GM19372 (cell line): ENCODE measurements at regions not wholly inside any gene's neighbourhood (a gene's known extent, or its start where the extent isn't known, plus 50 kb on each side); places are given as distances from the start of the nearest gene placed in this dataset.
"Not testable (repeated sequence)": the region's sequence is repeated elsewhere in the genome, so short reads cannot be mapped to it uniquely, and the experiment has no call there.

ENCODE experiments used
- ATAC-seq: cut with Tn5 transposase; IDR thresholded peaks from one replicate; pipeline ENCODE4 v1.9.1; 2021; ENCODE audit warnings: mild to moderate bottlenecking, low read depth, moderate library complexity; ENCODE audit not compliant: unreplicated experiment

DNA sequence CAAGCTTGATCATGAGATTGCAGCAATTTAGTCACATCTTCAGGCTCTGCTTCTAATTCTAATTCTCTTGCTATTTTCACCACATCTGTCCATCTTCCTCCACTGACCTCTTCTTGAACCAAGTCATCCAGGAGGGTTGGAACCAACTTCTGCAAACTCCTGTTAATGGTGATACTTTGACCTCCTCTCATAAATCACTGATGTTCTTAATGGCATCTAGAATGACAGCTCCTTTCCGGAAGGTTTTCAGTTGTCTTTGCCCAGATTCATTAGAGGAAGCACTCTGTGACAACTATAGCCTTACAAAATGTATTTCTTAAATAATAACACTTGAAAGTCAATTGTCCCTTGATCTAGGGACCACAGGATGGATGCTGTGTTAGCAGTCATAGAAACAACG is 136.2 kb downstream of the IGLL1 start:
- ATAC-seq = not testable (repeated sequence)

DNA sequence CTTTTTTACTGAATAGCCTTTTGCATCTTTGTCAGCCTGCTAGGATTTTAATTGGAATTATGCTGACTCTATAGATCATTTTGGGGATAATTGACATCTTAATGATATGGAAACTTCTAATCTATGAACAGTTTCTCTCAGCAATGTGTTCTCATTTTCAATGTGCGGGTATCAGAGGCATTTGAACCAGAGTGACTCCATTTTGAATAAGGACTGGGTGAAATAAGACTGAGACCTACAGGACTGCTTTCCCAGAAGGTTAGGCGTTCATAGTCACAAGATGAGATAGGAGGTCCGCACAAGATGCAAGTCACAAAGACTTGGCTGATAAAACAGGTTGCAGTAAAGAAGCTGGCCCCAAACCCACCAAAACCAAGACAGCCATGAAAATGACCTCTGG is 140.5 kb downstream of the IGLL1 start:
- ATAC-seq = not testable (repeated sequence)

DNA sequence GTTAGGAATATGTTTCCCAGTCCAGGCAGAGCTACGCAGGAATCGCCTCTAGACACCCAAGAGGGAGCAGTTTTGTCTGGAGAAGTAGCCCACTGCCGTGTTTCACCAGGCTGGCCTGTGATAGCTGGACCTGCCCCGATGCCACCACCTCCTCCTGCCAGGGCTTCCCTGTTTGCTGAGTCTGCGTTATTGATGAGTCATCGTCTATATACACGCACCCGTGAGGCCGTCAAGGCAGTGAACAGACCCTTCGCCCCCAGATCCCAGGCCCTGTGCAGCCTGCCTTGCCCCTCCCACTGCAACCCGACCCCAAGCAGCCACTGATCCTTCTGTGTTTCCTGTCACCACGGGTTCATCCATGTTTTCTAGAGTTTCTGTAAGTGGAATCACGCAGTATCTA is 141.9 kb downstream of the IGLL1 start:
- no peak for ATAC-seq

DNA sequence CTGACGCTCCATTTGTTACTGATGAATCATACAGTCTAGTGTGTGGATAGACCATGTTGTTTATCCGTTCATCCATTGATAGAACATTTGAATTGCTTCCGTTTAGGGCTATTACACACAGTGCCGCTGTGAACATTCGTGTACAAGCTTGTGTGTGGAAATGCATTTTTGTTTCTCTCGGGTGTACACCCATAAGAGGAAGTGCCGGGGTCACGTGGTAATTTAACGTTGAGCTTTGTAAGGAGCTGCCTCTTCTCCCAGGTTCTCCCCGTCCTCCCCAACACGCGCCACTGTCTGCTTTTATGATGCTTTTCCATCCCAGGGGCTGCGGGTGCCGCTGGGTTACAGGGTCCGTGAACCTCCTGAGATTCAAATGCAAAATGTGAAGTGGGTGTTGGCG is 142.3 kb downstream of the IGLL1 start:
- ATAC-seq = no peak

DNA sequence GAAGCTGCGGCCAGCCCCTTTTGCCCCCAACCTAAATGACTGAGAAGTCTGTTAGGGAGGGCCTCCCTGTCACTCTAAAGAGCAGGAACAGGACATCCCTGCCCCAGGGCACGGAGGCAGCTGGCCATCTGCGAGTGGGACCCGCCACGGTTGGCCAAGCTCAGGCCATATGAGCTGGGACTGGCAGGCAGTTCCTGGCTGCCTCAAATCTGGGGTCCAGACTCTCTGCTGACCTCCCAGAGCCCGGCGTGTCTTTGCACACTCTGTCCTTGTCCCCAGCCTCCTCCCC is 143.0 kb downstream of the IGLL1 start:
- not testable (repeated sequence) for ATAC-seq

DNA sequence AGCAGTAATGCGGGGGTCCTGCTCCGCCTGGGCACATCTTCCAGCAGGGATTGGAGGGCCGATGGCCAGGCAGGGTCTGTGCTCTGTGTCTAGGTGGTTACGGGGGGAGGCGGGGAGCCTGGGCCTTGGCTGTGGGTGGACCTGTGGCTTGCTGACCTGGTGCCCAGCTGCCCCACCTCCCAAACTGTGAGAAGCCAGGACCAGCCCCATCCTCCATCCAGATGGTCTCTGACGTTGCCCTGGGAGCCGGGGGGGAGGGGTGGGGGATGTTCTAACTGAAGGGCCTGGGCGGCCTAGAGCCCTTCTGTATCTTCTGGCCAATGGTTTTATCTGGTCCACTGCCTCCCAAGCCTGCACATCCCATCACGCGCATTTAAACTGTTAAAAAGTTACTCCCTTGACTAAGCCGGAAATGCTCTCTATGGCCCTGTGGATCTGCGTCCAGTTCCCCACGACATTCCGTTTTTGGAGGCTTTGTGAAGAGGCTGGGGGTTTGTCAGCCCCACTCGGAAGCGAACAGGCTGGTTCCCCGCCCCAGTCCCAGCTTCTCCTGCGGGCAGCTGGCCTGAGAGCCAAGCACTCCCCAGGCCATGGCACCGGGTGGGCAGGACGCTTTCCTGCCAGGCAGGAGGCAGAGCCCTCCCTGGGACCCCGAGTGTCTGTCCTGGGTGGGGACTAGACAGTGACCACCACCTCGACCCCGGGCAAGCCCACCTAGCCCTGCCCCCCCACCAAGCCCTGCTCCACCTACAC is 143.6 kb downstream of the IGLL1 start:
- ATAC-seq = not testable (repeated sequence)

DNA sequence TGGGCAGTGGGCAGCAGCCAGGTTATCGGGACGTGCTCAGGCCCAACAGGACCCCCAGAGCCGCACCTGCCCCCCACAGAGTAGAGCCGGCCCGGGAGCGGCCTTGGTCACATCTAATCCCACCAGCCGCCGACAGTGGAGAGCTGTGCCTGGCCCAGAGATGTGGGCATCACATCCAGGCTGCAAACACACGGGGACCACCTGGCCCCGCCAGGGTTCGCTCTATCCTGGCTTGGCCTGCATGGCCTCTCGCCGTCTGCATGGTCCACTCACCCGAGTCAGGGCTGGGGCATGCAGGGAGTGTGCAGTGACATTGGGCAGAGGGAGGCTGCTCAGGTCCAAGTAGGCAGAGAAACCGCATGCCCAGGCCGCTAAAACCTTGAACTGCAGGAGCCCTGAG is 144.9 kb downstream of the IGLL1 start:
- not testable (repeated sequence) for ATAC-seq

DNA sequence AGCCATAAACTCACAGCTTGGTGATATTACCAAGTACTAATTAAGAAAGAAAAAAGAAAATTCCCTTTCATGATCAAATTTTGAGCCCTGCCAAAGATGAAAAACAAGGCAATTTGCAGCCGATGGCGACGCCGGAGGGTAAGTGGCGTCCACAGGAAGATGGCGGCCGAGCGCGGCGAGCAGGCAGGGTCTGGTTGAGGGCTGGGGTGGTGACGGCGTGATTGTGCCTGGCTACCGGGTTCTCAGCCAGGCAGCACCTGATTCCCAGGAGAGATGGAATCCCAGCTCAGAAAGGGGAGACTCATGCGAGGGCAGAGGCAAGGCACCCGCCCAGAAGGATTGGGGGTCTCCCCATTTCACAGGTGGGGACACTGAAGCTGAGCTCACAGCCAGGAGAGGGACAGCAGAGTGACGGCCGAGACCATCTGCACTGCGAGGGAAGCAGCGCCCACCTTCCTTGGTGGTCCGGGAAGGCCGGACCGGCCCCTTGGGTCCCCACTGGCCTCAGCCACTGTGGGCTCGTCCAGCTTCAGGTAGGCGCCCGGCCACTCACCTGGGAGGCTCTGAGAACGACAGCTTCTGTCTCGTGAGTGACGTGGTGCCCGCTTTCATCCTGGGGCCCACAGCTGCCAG is 145.8 kb downstream of the IGLL1 start:
- not testable (repeated sequence) for ATAC-seq

DNA sequence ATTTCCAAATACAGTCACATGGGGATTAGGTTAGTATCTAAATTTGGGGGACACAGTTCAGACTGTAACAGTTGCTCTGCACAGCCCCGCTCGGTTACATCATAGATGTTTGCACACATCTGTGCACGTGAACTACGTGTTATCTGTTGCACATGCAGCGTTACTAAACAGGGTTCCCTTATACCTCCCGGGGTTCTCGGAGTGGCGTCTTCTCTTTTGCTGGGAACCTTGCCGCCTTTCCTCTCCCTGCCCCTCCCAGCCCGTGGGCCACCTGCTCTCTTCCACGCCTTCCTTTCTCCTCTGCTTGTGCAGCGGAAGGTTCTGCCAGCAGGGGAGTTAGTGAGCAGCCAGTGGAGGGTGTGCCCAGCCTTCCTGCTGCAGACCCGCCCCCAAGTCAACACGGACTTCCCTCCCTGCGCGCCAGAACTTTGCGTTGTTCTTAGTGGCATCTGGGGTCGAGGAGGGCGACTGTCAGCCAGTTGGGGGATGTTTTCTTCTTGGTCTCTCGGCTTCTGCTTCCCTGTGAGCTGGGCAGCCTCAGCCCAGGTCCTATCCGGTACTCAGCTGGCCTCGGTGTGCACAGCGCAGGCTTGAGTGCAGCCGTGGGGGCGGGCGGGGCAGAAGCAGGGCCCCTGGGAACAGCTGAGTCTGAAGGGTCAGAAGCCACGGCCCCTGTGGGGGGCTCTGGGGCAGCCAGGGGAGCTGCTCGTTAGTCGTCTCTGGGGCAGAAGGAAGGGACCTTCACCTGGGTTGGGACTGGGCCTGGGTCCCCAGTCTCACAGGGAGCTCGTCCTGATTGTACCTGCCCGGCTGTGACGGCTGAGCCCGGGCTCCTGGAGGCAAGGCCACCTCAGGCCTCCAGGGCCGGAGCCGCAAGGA is 146.7 kb downstream of the IGLL1 start:
- ATAC-seq = not testable (repeated sequence)

DNA sequence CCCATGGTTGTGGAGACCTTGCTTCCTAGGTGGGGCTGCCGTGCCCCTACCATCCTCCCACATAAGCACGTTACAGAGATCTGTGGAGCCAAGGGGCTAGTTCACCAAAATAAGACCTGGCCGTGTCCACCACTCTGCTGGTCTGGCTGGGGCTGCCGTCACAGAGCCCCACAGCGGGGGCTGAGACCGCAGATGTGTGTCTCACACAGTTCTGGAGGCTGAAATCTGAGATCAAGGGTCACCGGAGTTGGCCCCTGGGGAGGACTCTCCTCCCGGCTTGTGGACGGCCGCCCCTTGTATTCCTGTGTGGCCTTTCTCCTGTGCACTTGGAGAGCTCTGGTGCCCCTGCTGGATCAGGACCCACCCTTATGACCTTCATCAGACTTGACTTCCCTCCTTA is 147.4 kb downstream of the IGLL1 start:
- ATAC-seq = not testable (repeated sequence)

DNA sequence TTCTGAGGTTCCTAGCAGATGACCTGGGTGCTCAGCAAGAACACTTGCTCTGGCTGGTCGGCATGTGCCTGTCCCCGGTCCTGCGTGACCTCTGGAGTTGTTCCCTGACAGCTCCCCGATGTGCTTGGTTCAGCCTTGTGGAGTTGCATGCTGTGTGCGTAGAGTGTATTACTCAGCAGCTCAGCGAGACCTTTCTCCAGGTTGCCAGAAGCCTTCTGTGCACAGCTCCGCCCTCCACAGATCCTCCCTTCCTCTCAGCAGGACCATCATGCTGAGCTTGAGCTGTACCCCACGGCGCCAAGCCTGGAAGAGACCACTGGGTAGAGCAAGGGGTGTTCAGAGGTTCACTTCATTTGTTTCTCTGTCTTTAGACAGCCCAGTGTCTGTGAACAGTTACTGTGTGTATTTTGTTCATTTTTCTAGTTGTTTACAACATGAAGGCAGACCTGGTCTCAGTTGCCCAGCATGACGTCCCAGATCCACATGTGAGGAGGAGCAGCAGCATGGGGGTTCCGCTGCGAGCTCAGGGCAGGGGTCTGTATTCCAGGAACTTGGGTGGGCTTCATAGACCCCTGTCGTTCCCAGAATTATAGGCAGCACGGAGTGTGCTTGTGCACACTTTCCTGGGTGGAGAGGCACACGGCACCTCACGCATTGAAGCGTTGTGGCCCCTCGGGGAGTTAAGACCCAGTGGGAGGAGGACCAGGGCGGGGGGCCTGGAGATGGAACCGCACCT is 148.6 kb downstream of the IGLL1 start:
- no peak for ATAC-seq

DNA sequence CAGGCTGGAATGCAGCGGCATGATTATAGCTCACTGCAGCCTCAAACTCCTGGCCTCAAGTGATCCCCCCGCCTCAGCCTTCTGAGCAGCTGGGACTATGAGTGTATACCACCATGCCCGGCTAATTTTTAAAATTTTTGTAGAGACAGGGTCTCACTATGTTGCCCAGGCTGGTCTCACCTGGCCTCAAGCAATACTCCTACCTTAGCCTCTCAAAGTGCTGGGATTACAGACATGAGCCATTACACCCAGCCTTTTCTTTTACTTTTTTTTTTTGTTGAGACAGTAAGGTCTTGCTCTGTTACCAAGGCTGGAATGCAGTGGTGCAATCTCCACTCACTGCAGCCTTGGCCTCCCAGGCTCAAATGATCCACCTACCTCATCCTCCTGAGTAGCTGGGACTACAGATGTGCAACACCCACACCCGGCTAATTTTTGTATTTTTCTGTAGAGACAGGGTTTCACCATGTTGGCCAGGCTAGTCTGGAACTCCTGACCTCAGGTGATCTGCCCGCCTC is 155.5 kb downstream of the IGLL1 start:
- ATAC-seq = not testable (repeated sequence)

DNA sequence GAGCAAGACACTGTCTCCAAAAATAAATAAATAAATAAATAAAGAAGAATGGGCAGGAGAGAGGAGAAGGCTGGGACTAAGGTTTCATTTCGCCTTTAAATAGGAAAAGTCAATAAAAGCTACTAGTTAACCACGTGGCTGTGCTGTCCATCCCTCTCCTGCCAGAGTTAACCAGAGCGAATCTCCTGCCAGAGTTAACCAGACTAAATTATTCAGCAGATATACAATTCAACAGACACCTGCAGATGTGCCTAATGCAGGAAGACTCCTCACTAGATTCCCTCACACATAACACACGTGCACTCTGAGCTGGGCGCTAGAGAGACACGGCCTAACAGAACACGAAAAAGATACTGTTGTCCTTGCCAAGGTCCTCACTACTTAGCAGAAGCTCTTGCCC is 156.1 kb downstream of the IGLL1 start:
- no peak for ATAC-seq

DNA sequence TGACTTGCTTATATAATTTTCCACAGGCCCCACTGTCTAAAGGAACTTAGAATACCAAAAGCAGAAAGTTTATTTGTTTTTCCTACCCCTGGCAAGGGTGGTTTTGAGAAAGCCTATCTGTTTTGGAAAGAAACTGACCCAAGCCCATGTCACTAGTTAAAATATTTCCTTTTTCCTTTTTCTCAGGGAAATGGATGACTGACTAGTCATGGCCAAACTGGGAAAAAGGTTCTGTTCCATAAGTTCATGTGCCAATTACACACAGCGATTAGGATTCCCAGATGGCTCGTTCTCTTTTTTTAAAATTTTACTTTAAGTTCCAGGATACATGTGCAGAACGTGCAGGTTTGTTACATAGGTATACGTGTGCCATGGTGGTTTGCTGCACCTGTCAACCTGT is 157.8 kb downstream of the IGLL1 start:
- not testable (repeated sequence) for ATAC-seq

DNA sequence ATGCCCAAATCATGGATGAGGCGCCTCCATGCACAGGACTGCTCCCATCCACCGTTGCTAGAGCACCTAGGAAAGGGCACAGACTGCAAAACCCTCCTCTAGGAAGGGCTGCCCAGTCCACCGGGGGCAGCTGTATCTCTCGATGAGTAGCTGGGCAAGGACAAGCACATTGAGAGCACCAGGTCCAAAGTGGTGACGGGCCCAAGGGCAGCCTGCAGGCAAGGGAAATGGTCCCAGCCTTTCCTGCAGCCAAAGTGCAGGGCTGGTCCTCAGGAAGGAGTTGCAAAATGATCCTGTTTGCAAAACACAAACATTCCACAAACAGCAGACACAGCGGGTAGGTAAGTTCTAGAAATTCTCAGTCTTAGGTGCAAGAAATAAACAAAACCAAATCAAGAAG is 158.8 kb downstream of the IGLL1 start:
- ATAC-seq = not testable (repeated sequence)

DNA sequence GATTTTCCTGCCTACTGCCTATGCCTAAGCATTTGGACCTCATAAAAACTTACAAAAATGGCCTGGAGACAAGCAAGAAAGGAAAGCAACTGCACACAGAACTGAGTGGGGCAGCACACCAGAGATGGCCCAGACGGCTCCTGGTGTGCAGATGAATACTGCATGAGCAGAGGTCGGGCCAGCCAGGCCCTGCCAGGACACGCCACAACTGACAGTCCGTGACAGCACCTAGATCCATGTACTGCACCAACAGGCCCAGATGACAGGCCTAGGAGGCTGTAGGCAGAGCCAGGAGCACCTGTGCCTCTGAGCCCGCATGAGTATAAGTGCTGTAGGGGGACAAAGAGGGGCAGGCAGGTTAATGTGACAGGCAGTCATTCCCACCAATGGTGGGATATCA is 160.2 kb downstream of the IGLL1 start:
- no peak for ATAC-seq

DNA sequence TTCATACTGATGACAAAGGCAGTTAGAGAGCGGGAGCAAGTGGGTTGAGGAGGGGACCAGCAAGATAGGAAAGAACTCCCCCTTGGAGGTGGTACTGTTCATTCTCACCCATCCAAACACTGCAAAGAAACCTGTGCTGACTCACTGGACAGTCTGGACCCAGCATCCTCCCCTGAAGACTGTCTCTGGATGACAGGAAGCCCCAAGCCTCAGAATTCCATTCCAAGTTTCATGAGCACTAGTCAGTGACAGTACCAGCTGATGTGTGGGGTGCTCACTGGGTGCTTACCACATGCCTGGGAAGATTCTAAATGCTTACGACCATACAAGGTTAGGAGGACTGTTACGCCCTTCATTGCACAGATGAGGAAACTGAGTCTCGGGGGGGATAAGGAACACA is 160.9 kb downstream of the IGLL1 start:
- ATAC-seq = no peak

DNA sequence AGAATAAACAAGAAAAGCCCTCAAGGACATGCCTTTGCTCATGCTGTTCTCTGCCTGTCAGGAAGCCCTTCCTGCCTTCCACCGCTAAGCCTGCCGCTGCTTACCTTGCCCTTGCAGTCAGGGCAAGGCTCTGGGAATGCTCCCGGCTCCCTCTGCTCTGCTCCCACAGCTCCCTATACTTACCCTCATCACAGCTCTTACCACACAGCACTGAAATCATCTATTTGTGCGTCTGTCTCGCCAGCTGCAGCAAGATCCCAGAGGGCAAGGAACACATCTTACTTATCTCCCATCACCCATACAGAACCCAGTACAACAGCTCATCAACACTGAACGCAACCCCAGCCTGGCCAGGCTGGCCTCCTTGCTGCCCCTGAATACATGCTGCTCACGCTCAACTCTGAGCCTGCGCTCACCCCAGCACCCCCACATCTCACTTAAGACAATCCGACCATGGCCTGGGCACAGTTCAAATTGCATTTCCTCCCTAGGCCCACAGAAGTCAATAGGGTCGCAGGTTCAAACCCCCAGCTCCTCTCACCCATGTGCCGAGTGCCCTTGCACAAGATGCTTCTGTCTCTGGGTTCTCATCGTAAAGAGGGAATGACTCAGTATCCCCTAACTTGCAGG is 161.8 kb downstream of the IGLL1 start:
- no peak for ATAC-seq

DNA sequence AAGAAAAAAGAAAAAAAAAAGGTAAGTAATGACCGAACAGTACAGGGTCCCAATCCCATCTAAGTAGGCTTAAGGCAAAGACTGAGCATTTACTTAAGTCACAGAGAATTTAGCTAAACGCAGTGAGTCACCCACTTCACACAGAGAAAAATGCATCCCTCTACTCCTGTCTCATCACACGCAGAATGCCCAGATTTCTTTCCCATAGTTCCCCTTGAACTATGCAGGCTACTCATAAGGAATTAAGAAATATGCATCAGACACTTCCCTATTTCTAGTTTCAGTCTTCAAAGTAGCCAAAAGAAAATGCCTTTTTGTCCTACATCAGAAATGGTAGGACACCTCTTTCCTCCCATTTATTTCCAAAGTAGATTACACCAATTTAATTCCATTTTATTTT is 162.8 kb downstream of the IGLL1 start:
- not testable (repeated sequence) for ATAC-seq

DNA sequence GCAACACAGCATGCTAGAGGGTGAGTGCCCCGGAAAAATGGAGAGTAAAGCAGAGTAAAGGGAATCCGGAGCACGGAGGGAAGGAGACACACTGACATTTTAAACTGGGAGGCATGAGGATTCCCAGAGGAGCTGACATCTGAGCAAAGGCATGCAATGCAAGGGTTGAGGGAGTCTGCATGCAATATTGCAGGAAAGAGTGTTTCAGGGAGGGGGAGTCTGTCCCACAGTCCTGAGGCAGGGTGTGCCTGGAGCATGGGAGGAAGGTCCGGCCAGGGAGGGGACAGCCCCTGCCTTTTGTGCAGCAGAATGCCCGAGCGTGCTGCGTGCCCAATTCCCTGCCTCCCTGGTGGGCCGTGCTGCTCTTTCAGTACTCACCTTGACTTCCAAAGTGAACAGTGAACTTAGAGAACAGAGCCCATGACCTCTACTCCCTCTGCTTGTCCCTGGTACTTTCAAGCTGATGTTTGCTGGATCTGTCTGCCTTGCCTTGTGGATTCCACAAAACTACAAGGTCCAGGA is 163.9 kb downstream of the IGLL1 start:
- not testable (repeated sequence) for ATAC-seq
